ENCODE measurements at regions not wholly inside any gene's neighbourhood (a gene's known extent, or its start where the extent isn't known, plus 50 kb on each side); places are given as distances from the start of the nearest gene placed in this dataset.
"Not testable (repeated sequence)": the region's sequence is repeated elsewhere in the genome, so short reads cannot be mapped to it uniquely, and the experiment has no call there.

DNA sequence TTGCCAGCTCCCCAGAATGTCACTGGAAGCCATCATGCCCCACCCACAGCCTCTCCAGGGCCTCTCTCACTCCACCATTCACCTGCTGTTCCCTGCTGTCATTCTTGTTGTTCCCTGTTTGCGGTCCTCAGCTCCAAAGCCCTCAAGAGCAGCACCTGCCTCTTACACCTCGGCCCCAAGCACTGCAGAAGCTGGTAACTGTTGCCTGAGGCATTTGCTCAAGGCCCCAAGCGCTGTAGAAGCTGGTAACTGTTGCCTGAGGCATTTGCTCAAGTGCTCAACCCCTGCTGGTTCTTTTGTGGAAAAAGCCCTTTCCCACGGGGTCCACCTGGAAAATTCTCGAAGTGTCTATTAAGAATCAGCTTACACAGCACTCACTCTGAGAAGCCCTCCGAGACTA, 78.0 kb downstream of the ARL6IP4 start:
- H3K4me3 ChIP-seq (ENCODE audit: insufficient read depth, low read depth, low read length): no peak overlapping the region
- no peak for DNase-seq
- H3K36me3 ChIP-seq (replicated peaks; ENCODE audit: control insufficient read depth, insufficient read depth, low read length): no peaks in the 10 kb centered on the region
- H3K27me3 ChIP-seq (ENCODE audit: control insufficient read depth, insufficient read depth, low read length): no peaks in the 10 kb centered on the region

DNA sequence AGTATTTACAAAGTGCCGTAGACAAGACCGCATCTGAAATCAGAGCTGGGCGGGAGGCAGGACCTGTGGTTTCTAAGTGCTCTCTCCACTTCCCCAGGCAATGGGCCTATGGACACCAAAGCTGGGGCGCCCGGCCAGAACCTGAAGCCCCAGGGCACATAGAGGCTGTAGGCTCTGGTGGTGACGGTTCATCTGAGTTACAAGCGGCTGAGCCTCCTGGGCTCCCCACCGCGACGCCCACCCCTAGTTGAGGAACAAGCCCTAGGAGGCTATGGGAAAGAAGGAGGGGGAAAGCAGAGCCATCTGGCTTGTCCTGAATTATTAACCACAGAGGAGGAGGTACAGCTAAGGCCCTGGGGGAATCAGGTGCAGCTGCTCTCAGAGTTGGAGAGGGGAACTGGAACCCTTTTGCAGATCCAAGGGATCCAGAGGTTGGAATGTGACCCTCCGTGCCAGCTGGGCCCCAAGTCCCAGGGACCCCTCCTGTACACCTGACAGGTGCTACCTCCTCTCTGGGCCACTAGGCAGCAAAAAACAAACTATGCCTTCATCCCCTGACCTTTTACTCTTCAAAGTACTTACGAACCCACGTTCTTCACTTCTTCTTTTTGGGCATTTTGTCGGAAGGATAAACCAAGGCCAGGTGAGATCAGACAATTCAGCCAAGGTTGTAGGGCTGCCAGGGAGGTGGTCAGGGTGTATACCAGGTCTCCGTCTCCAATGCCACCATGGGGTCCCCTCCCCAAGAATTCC, 77.2 kb downstream of the ARL6IP4 start:
- H3K36me3 ChIP-seq (replicated peaks; ENCODE audit: control insufficient read depth, insufficient read depth, low read length): no peaks in the 10 kb centered on the region
- DNase-seq: no peak

DNA sequence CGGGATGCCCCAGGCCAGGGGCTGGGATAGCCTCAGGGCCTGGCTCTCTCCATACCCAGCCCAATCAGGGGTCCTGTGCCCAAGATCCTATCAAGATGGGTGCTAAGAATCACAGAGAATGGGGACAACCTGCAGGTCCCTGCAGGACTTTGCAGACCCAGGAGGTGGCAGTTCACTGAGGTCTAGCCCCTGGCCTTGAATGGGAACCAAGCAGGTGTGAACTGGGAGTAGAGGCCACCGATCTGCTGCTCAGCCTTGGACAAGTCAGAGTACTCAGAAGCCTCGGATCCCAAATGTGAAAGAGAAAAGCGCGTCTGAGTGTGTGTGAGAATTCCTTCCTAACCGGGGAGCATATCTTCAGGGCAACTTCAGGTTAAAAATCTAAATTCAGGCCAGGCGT, 76.2 kb downstream of the ARL6IP4 start:
- Histone ChIP-seq H3K4me3 (ENCODE audit: insufficient read depth, low read depth, low read length) (no peak overlapping the region), H3K27me3 (ENCODE audit: control insufficient read depth, insufficient read depth, low read length) (no peaks in the 10 kb centered on the region), H3K36me3 (replicated peaks; ENCODE audit: control insufficient read depth, insufficient read depth, low read length) (no peaks in the 10 kb centered on the region)
- no peak for DNase-seq

More for the DNA sequence above, 77.2 kb downstream of the ARL6IP4 start:
- no peaks in the 10 kb centered on the region for H3K27me3 ChIP-seq (ENCODE audit: control insufficient read depth, insufficient read depth, low read length)
- H3K4me3 ChIP-seq (ENCODE audit: insufficient read depth, low read depth, low read length): no peak overlapping the region

DNA sequence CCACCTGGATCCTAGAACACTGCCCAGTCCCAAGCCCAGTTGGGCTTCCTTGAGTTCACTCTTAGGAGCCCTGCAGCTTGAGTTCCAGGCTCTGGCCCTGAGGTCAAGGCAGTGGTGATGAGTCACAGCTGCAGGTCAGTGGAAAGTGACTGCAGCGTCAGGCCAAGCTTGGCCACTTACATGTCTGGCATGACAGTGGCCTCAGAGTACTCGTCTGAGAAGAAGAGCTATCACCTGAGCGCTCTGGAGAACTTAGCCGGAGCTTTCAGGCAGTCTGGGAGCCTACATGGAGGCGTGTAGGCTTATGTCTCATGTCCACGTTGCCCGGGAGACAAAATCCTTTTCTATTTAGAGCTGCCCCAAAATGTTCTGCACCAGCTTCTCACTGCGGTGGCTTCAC, 75.6 kb downstream of the ARL6IP4 start:
- no peaks in the 10 kb centered on the region for H3K27me3 ChIP-seq (ENCODE audit: control insufficient read depth, insufficient read depth, low read length)
- no peak overlapping the region for H3K4me3 ChIP-seq (ENCODE audit: insufficient read depth, low read depth, low read length)
- H3K36me3 ChIP-seq (replicated peaks; ENCODE audit: control insufficient read depth, insufficient read depth, low read length): no peaks in the 10 kb centered on the region
- DNase-seq: no peak

DNA sequence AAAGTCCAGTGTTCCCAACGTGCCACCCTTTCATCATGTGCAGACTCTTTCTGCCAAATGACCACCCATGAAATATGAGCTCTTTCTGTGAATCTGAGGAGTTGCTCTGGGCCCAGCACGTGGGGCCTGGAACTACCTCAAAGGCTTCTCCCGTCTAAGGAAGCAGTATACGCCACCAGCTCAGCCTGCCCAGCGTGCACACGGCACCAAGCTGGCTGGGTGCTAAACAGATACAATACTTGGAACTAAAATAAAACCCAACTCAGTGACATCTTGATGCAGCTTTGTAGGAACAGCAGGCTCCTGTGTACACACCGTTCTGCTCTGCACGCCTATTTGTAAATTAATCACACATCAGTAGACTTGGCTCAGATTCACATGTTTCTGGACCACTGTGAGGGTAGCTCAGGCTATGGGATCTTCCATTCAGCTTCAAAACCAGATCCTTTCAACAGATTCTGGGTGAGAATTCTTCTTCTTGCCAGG, 74.8 kb downstream of the ARL6IP4 start:
- no peaks in the 10 kb centered on the region for H3K27me3 ChIP-seq (ENCODE audit: control insufficient read depth, insufficient read depth, low read length)
- no peak for DNase-seq

DNA sequence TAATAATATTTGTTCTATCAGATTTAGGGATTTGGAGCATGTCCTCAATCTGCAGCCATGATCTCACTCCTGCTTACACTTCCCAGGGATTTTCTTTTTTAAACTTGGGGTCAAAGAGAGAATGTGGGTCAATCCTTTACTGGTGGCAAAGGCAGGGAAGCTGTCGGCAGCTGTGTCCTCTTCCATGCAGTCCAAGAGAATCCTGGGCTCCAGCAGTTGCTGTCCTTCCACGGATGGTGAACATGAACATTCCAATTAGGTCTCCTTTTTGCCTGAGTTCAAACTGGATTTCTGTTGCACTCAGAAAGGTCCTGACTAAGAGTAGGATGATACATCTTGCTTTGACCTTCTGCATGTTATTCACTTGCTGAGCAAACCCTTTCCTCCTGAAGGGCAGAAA, 73.9 kb downstream of the ARL6IP4 start:
- H3K27me3 ChIP-seq (ENCODE audit: control insufficient read depth, insufficient read depth, low read length): no peaks in the 10 kb centered on the region
- no peak for DNase-seq
- H3K4me3 ChIP-seq (ENCODE audit: insufficient read depth, low read depth, low read length): no peak overlapping the region
- H3K36me3 ChIP-seq (replicated peaks; ENCODE audit: control insufficient read depth, insufficient read depth, low read length): no peaks in the 10 kb centered on the region

More for the DNA sequence above, 74.8 kb downstream of the ARL6IP4 start:
- no peaks in the 10 kb centered on the region for H3K36me3 ChIP-seq (replicated peaks; ENCODE audit: control insufficient read depth, insufficient read depth, low read length)
- no peak overlapping the region for H3K4me3 ChIP-seq (ENCODE audit: insufficient read depth, low read depth, low read length)

DNA sequence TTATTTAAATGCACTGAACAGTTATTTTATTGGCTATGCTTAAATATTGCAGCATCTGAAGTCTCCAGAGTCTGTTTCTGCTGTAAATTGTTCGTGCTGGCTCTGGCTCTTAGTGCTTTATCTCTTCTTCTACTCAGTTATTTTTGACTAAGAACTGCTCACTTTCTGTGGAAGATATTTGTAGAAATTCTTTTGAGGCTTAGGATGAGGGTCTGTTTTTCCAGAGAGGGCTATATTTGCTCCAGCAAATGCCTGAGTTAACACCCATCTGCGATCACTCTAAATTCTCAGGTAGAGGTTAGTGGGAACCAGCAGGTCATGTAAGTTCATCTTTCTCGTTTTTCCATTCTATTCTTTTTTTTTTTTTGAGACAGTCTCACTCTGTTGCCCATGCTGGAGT, 71.1 kb downstream of the ARL6IP4 start:
- H3K36me3 ChIP-seq (replicated peaks; ENCODE audit: control insufficient read depth, insufficient read depth, low read length): no peaks in the 10 kb centered on the region
- DNase-seq: no peak
- H3K27me3 ChIP-seq (ENCODE audit: control insufficient read depth, insufficient read depth, low read length): no peaks in the 10 kb centered on the region
- H3K4me3 ChIP-seq (ENCODE audit: insufficient read depth, low read depth, low read length): no peak overlapping the region

DNA sequence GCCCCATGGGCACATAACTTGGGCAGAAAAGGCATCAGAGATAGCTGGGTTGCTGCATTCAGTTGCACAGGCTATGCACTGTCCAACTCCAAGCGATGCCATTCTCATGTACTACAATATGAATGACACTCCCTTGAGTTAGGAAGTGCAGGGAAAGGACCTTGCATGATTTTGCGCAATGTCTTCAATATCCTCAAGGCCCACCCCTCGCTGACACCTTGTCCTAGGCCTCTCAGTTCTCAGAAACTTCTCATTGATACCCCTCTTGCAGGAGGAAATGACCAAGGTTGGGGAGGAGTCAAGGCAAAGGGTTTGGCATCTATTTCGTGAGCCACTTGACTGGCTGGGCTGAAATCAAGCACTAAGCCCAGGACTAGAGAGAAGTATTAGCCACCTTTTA, 70.4 kb downstream of the ARL6IP4 start:
- Histone ChIP-seq H3K36me3 (replicated peaks; ENCODE audit: control insufficient read depth, insufficient read depth, low read length) (no peaks in the 10 kb centered on the region), H3K4me3 (ENCODE audit: insufficient read depth, low read depth, low read length) (no peak overlapping the region)

DNA sequence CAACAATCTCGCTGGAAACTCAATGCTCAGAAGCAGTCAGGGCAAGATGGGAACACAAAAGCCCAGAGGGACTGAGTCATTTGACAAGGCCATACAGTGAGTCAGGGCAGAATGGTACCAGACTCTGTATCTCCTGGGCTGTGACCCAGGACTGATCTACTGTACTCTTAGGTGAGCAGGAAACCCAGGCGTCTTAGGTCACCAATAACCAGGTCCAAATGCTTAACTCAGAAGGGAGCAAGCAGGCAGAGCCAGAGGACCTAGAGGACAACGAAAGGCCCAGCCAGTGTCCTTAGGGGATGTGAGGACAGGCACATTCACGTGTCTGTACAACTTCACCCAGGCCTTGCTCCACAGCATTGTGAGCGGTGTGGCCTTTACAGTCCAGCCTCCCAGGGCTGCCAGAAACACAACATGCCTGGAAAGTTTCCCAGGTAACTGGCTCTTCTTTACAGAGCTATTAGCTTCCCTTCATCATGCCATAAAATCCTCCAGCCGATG, 69.9 kb downstream of the ARL6IP4 start:
- no peak for DNase-seq
- Histone ChIP-seq H3K36me3 (replicated peaks; ENCODE audit: control insufficient read depth, insufficient read depth, low read length) (no peaks in the 10 kb centered on the region), H3K27me3 (ENCODE audit: control insufficient read depth, insufficient read depth, low read length) (no peaks in the 10 kb centered on the region)

More for the DNA sequence above, 70.4 kb downstream of the ARL6IP4 start:
- DNase-seq: no peak
- H3K27me3 ChIP-seq (ENCODE audit: control insufficient read depth, insufficient read depth, low read length): no peaks in the 10 kb centered on the region

DNA sequence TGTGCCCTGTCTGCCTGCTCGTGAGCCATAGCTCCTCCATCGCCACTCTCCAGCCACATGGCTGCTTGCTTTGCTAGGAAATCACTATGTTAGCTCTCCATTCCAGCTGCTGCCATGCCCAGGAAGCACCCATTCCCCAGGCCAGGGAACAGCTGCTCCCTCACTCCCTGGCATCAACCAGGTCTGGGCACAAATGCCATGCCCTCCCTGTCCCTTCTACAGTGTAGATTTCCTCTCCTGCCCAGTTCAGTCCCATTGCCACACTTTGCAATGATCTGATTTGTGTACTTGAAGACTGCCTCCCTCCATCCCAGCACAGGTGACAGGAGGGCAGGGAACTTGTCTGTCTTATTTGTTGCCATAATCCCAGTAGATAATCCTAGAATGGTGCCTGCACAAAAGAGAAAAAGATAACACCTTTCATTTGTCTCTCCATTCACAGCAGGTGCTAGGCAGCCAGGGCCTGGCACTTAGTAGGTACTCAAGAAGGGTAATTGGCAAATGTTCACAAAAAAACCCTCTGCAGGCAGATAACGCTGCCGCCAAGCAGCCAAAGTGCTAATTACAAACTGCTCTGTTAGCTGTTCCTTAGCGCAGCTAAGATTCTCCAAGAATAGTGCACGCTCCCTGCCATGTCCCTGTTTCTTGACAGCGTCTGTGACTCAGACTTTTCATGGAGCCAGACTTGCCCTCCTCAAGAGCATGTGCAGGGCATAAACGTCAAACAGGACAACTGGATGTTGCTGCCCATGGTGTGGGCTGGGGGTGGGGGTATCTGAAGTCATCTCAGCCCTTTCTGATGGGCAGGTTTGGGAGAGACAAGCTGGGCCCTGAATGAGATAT, 69.1 kb downstream of the ARL6IP4 start:
- no peak for DNase-seq
- Histone ChIP-seq H3K4me3 (ENCODE audit: insufficient read depth, low read depth, low read length) (no peak overlapping the region), H3K36me3 (replicated peaks; ENCODE audit: control insufficient read depth, insufficient read depth, low read length) (no peaks in the 10 kb centered on the region), H3K27me3 (ENCODE audit: control insufficient read depth, insufficient read depth, low read length) (no peaks in the 10 kb centered on the region)

More for the DNA sequence above, 69.9 kb downstream of the ARL6IP4 start:
- H3K4me3 ChIP-seq (ENCODE audit: insufficient read depth, low read depth, low read length): no peak overlapping the region

DNA sequence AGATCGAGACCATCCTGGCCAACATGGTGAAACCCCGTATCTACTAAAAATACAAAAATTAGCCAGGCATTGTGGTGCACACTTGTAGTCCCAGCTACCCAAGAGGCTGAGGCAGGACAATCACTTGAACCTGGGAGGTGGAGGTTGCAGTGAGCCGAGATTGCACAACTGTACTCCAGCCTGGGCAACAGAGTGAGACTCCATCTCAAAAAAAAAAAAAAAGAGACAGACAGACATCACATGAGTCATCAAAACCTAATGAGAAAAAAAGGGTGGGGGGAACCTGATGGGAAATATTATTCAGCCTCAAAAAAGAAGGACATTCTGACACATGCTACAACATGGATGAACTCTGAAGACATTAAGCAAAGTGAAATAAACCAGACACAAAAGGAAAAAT, 67.4 kb downstream of the ARL6IP4 start:
- not testable (repeated sequence) for H3K36me3 ChIP-seq (replicated peaks; ENCODE audit: control insufficient read depth, insufficient read depth, low read length); DNase-seq

DNA sequence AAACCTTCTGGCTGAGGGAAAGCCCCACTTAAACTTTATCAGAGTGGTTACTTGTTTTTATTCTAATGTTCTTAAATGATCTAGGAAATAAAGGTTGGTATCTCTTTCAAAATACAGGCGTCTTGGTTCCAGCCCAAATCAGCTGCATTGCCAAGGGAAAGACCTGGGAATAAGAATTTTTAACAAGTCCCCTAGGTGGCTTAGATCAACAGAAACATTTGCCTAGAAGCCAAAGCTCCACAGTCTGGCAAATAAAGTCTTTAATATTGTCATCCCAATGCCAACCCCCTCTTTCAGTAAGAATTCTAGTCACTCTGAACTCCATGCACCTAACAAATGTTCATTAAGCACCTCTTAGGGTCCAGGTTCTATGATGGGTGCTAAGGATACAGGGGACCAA, 66.8 kb downstream of the ARL6IP4 start:
- Histone ChIP-seq H3K27me3 (ENCODE audit: control insufficient read depth, insufficient read depth, low read length) (no peaks in the 10 kb centered on the region), H3K36me3 (replicated peaks; ENCODE audit: control insufficient read depth, insufficient read depth, low read length) (no peaks in the 10 kb centered on the region), H3K4me3 (ENCODE audit: insufficient read depth, low read depth, low read length) (no peak overlapping the region)
- no peak for DNase-seq

More for the DNA sequence above, 67.4 kb downstream of the ARL6IP4 start:
- not testable (repeated sequence) for H3K27me3 ChIP-seq (ENCODE audit: control insufficient read depth, insufficient read depth, low read length); H3K4me3 ChIP-seq (ENCODE audit: insufficient read depth, low read depth, low read length)

DNA sequence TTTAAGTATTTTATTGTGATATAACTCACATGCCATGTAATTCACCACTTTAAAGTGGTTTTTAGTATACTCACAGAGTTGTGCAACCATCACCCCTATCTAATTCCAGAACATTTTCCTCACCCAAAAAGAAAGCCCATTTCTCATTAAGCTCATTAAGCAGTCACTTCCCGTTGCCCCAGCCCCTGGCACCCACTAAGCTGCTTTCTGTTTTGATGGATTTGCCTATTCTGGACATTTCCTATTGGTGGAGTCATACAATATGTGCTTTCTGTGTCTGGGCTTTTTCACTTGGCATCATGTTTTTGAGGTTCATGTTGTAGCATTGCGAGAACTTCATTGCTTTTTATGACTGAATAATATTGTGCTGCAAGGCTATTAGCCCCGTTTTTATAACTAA, 66.0 kb downstream of the ARL6IP4 start:
- Histone ChIP-seq H3K27me3 (ENCODE audit: control insufficient read depth, insufficient read depth, low read length) (no peaks in the 10 kb centered on the region), H3K4me3 (ENCODE audit: insufficient read depth, low read depth, low read length) (no peak overlapping the region), H3K36me3 (replicated peaks; ENCODE audit: control insufficient read depth, insufficient read depth, low read length) (no peaks in the 10 kb centered on the region)
- DNase-seq: no peak

DNA sequence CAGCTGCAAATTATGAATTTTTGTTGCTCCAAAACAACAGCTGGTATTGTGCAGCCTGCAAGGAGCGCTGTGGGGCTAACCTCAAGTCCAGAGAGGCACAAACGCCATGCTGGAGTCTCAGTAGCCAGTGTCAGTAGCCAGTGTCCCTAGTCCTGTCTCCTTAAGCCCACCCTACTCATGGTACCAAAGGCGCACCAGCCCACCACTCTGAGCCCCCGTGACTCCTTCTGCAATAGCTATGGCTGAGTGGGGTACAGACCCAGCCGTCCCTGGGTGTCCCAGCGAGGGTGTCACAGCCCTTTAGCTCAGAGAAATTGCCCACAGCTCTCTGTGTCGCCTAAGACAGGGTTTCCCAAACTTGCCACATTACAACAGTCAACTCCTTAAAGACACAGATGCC, 65.2 kb downstream of the ARL6IP4 start:
- Histone ChIP-seq H3K36me3 (replicated peaks; ENCODE audit: control insufficient read depth, insufficient read depth, low read length) (no peaks in the 10 kb centered on the region), H3K27me3 (ENCODE audit: control insufficient read depth, insufficient read depth, low read length) (no peaks in the 10 kb centered on the region), H3K4me3 (ENCODE audit: insufficient read depth, low read depth, low read length) (no peak overlapping the region)
- no peak for DNase-seq

DNA sequence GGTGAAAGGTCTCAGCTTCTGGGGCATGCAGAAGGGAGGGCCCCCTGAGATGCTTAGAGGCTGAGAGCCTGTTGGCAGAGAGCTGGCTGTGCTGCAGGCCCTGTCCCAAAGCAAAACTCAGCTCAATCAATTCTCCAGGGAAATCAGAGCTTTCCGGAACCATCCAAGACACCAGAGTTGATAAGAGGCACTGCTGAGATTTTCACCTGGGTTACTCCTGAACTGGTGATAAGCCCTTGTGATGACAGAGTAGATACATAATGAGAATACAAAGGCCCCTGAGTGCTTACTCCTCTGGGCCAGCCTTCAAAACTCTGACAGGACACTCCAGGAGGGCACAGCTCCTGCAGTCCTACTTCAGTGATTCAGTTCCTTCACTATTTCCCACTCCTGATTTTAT, 63.9 kb downstream of the ARL6IP4 start:
- Histone ChIP-seq H3K36me3 (replicated peaks; ENCODE audit: control insufficient read depth, insufficient read depth, low read length) (no peaks in the 10 kb centered on the region), H3K27me3 (ENCODE audit: control insufficient read depth, insufficient read depth, low read length) (no peaks in the 10 kb centered on the region), H3K4me3 (ENCODE audit: insufficient read depth, low read depth, low read length) (no peak overlapping the region)
- no peak for DNase-seq
